NCI-H510A treated with DMSO at 0.1 percent for 48 hours (cell line): ENCODE measurements at regions not wholly inside any gene's neighbourhood (a gene's known extent, or its start where the extent isn't known, plus 50 kb on each side); places are given as distances from the start of the nearest gene placed in this dataset.
"Not testable (repeated sequence)": the region's sequence is repeated elsewhere in the genome, so short reads cannot be mapped to it uniquely, and the experiment has no call there.

Experiments
- DNase-seq: peaks from one replicate; lab custom pipeline; 2025; lab: John Stamatoyannopoulos, UW

GRCh38 chr17:20771104-20771503, 191.6 kb downstream of the CDRT15L2 start:
- no peak for DNase-seq

- no peak for DNase-seq
These were observed 195.1 kb downstream of the CDRT15L2 start for GRCh38 chr17:20774472-20775135.

GRCh38 chr17:20775331-20775730, 195.8 kb downstream of the CDRT15L2 start:
- DNase-seq: no peak

- DNase-seq: no peak
These were observed 200.0 kb downstream of the CDRT15L2 start for GRCh38 chr17:20779521-20779920.

- DNase-seq: no peak
These were observed 201.7 kb downstream of the CDRT15L2 start for GRCh38 chr17:20781260-20781659.

GRCh38 chr17:20781869-20782268, 202.3 kb downstream of the CDRT15L2 start:
- not testable (repeated sequence) for DNase-seq

GRCh38 chr17:20783091-20783490, 203.6 kb downstream of the CDRT15L2 start:
- DNase-seq: no peak

- no peak for DNase-seq
These were observed 204.7 kb downstream of the CDRT15L2 start for GRCh38 chr17:20784100-20784665.

- no peak for DNase-seq
These were observed 207.8 kb downstream of the CDRT15L2 start for GRCh38 chr17:20787281-20787680.

- DNase-seq: no peak
These were observed 212.1 kb downstream of the CDRT15L2 start for GRCh38 chr17:20791626-20792025.

- DNase-seq: not testable (repeated sequence)
These were observed 215.0 kb downstream of the CDRT15L2 start for GRCh38 chr17:20794532-20794931.

- DNase-seq: no peak
These were observed 217.8 kb downstream of the CDRT15L2 start for GRCh38 chr17:20797292-20797691.

- no peak for DNase-seq
These were observed 220.6 kb downstream of the CDRT15L2 start for GRCh38 chr17:20800146-20800545.

- no peak for DNase-seq
These were observed 226.2 kb downstream of the CDRT15L2 start for GRCh38 chr17:20805751-20806150.

GRCh38 chr17:20807566-20807965, 228.0 kb downstream of the CDRT15L2 start:
- DNase-seq: not testable (repeated sequence)

GRCh38 chr17:20815410-20815809, 227.4 kb downstream of the USP22 start:
- DNase-seq: not testable (repeated sequence)

GRCh38 chr17:20823905-20824304, 218.9 kb downstream of the USP22 start:
- DNase-seq: no peak

- no peak for DNase-seq
These were observed 217.3 kb downstream of the USP22 start for GRCh38 chr17:20825539-20825938.

GRCh38 chr17:20840453-20840852, 202.4 kb downstream of the USP22 start:
- DNase-seq: peak; percentile 35

GRCh38 chr17:20840987-20841865, 201.6 kb downstream of the USP22 start:
- peak; percentile 45 for DNase-seq

- not testable (repeated sequence) for DNase-seq
These were observed 200.8 kb downstream of the USP22 start for GRCh38 chr17:20842012-20842411.

GRCh38 chr17:20843261-20843660, 199.6 kb downstream of the USP22 start:
- not testable (repeated sequence) for DNase-seq
